ENCODE measurements at regions not wholly inside any gene's neighbourhood (a gene's known extent, or its start where the extent isn't known, plus 50 kb on each side); places are given as distances from the start of the nearest gene placed in this dataset.

GRCh38 chr4:32216502-32216901, 1496.3 kb downstream of the PCDH7 start:
- no peak for TF ChIP-seq CTCF (IDR thresholded peaks at IDR 0.05)
- no peak for TF ChIP-seq POLR2A (IDR thresholded peaks at IDR 0.05)
